ENCODE measurements at regions not wholly inside any gene's neighbourhood (a gene's known extent, or its start where the extent isn't known, plus 50 kb on each side); places are given as distances from the start of the nearest gene placed in this dataset.

- Histone ChIP-seq H4K20me1 (ENCODE audit: insufficient read depth, low read length) (no peaks in the 10 kb centered on the region), H3K9ac (ENCODE audit: low read length) (no peak overlapping the region), H3K27ac (ENCODE audit: low read length) (no peak overlapping the region), H3K4me1 (ENCODE audit: low read length) (peaks cover 19% of the 10 kb centered on the region), H3K9me3 (replicated peaks; ENCODE audit: insufficient read depth, low read length) (no peaks in the 10 kb centered on the region), H3K36me3 (replicated peaks; ENCODE audit: insufficient read depth, low read length) (no peaks in the 10 kb centered on the region), H3K4me3 (ENCODE audit: low read length) (no peak overlapping the region), H2AFZ (ENCODE audit: low read length) (no peak overlapping the region), H3K27me3 (replicated peaks; ENCODE audit: insufficient read depth, low read length) (no peaks in the 10 kb centered on the region), H3F3A (ENCODE audit: insufficient read depth, low read length) (0 out of 2 replicates have a peak, but pooled peaks cover 7% of the 10 kb centered on the region), H3K4me2 (ENCODE audit: low read depth, low read length) (no peak overlapping the region), H3K9me2 (replicated peaks; ENCODE audit: insufficient read depth, low read length) (no peaks in the 10 kb centered on the region), H3K79me2 (ENCODE audit: low read length) (no peaks in the 10 kb centered on the region)
- DNase-seq, result no peak
- no peak for TF ChIP-seq EZH2phosphoT487 (IDR thresholded peaks at IDR 0.05; ENCODE audit: low read length)
- no peak for TF ChIP-seq CTCF (IDR thresholded peaks at IDR 0.05; ENCODE audit: low read length)
- TF ChIP-seq EZH2 (optimal IDR thresholded peaks at IDR 0.05; ENCODE audit: low read depth, low read length), result no peak
Observed at GRCh38 chr13:76552807-76553206, 333.4 kb downstream of the KCTD12 start.

- Histone ChIP-seq H2AFZ (ENCODE audit: low read length) (no peak overlapping the region), H3K4me1 (ENCODE audit: low read length) (peaks cover 13% of the 10 kb centered on the region), H3K9me3 (replicated peaks; ENCODE audit: insufficient read depth, low read length) (no peaks in the 10 kb centered on the region), H3K9ac (ENCODE audit: low read length) (no peak overlapping the region), H3K36me3 (replicated peaks; ENCODE audit: insufficient read depth, low read length) (no peaks in the 10 kb centered on the region), H3K9me2 (replicated peaks; ENCODE audit: insufficient read depth, low read length) (no peaks in the 10 kb centered on the region), H3K4me3 (ENCODE audit: low read length) (no peak overlapping the region), H3K27ac (ENCODE audit: low read length) (no peak overlapping the region), H4K20me1 (ENCODE audit: insufficient read depth, low read length) (no peaks in the 10 kb centered on the region), H3K79me2 (ENCODE audit: low read length) (no peaks in the 10 kb centered on the region), H3K27me3 (replicated peaks; ENCODE audit: insufficient read depth, low read length) (no peaks in the 10 kb centered on the region), H3F3A (ENCODE audit: insufficient read depth, low read length) (0 out of 2 replicates have a peak, but pooled peaks cover 5% of the 10 kb centered on the region), H3K4me2 (ENCODE audit: low read depth, low read length) (no peak overlapping the region)
- DNase-seq, result no peak
- TF ChIP-seq EZH2 (optimal IDR thresholded peaks at IDR 0.05; ENCODE audit: low read depth, low read length), result no peak
- no peak for TF ChIP-seq CTCF (IDR thresholded peaks at IDR 0.05; ENCODE audit: low read length)
- no peak for TF ChIP-seq EZH2phosphoT487 (IDR thresholded peaks at IDR 0.05; ENCODE audit: low read length)
Observed at GRCh38 chr13:76552041-76552772, 334.0 kb downstream of the KCTD12 start.

GRCh38 chr13:76542176-76542575, 344.0 kb downstream of the KCTD12 start:
- no peaks in the 10 kb centered on the region for H3K9me2 ChIP-seq (replicated peaks; ENCODE audit: insufficient read depth, low read length)
- no peaks in the 10 kb centered on the region for H3K27me3 ChIP-seq (replicated peaks; ENCODE audit: insufficient read depth, low read length)
- no peak for DNase-seq
- no peaks in the 10 kb centered on the region for H3K79me2 ChIP-seq (ENCODE audit: low read length)
- H3K9me3 ChIP-seq (replicated peaks; ENCODE audit: insufficient read depth, low read length), result no peaks in the 10 kb centered on the region
- H3K9ac ChIP-seq (ENCODE audit: low read length), result no peak overlapping the region
- H3K27ac ChIP-seq (ENCODE audit: low read length), result no peak overlapping the region
- no peaks in the 10 kb centered on the region for H4K20me1 ChIP-seq (ENCODE audit: insufficient read depth, low read length)
- H3K36me3 ChIP-seq (replicated peaks; ENCODE audit: insufficient read depth, low read length), result no peaks in the 10 kb centered on the region
- no peaks in the 10 kb centered on the region for H3F3A ChIP-seq (ENCODE audit: insufficient read depth, low read length)
- TF ChIP-seq EZH2phosphoT487 (IDR thresholded peaks at IDR 0.05; ENCODE audit: low read length) (no peak), EZH2 (optimal IDR thresholded peaks at IDR 0.05; ENCODE audit: low read depth, low read length) (no peak), CTCF (IDR thresholded peaks at IDR 0.05; ENCODE audit: low read length) (no peak)
- no peak overlapping the region for H2AFZ ChIP-seq (ENCODE audit: low read length)
- H3K4me3 ChIP-seq (ENCODE audit: low read length), result no peak overlapping the region
- no peaks in the 10 kb centered on the region for H3K4me1 ChIP-seq (ENCODE audit: low read length)
- H3K4me2 ChIP-seq (ENCODE audit: low read depth, low read length), result no peak overlapping the region

All from MM.1S (cell line).